ENCODE measurements at regions not wholly inside any gene's neighbourhood (a gene's known extent, or its start where the extent isn't known, plus 50 kb on each side); places are given as distances from the start of the nearest gene placed in this dataset.

- DNase-seq, result no peak
- in situ Hi-C loops (cut with MboI; ENCODE audit: low pct_unique_long_range_greater_than_20kb, low sequenced_read_pairs), result no loop called here
Measured at GRCh38 chr2:56444339-56444738, 260.5 kb downstream of the CCDC85A start.

GRCh38 chr2:56448403-56449001 is 264.7 kb downstream of the CCDC85A start:
- in situ Hi-C loops (cut with MboI; ENCODE audit: low pct_unique_long_range_greater_than_20kb, low sequenced_read_pairs), result no loop called here
- DNase-seq, result no peak

GRCh38 chr2:56449002-56449431 is 265.2 kb downstream of the CCDC85A start:
- DNase-seq, result no peak
- in situ Hi-C loops (cut with MboI; ENCODE audit: low pct_unique_long_range_greater_than_20kb, low sequenced_read_pairs), result no loop called here

- DNase-seq, result no peak
- in situ Hi-C loops (cut with MboI; ENCODE audit: low pct_unique_long_range_greater_than_20kb, low sequenced_read_pairs), result no loop called here
Measured at GRCh38 chr2:56449449-56449860, 265.7 kb downstream of the CCDC85A start.

- no peak for DNase-seq
- in situ Hi-C loops (cut with MboI; ENCODE audit: low pct_unique_long_range_greater_than_20kb, low sequenced_read_pairs), result no loop called here
Measured at GRCh38 chr2:56450047-56450446, 266.3 kb downstream of the CCDC85A start.

GRCh38 chr2:56450772-56451171 is 267.0 kb downstream of the CCDC85A start:
- no peak for DNase-seq
- in situ Hi-C loops (cut with MboI; ENCODE audit: low pct_unique_long_range_greater_than_20kb, low sequenced_read_pairs), result no loop called here

- in situ Hi-C loops (cut with MboI; ENCODE audit: low pct_unique_long_range_greater_than_20kb, low sequenced_read_pairs), result no loop called here
- no peak for DNase-seq
Measured at GRCh38 chr2:56455642-56456041, 271.9 kb downstream of the CCDC85A start.

GRCh38 chr2:56456791-56457190 is 273.0 kb downstream of the CCDC85A start:
- in situ Hi-C loops (cut with MboI; ENCODE audit: low pct_unique_long_range_greater_than_20kb, low sequenced_read_pairs), result no loop called here
- no peak for DNase-seq

- in situ Hi-C loops (cut with MboI; ENCODE audit: low pct_unique_long_range_greater_than_20kb, low sequenced_read_pairs), result no loop called here
- no peak for DNase-seq
Measured at GRCh38 chr2:56460508-56460907, 276.7 kb downstream of the CCDC85A start.

- DNase-seq, result no peak
- in situ Hi-C loops (cut with MboI; ENCODE audit: low pct_unique_long_range_greater_than_20kb, low sequenced_read_pairs), result no loop called here
Measured at GRCh38 chr2:56464066-56464465, 280.3 kb downstream of the CCDC85A start.

GRCh38 chr2:56464613-56465012 is 280.8 kb downstream of the CCDC85A start:
- in situ Hi-C loops (cut with MboI; ENCODE audit: low pct_unique_long_range_greater_than_20kb, low sequenced_read_pairs), result no loop called here

GRCh38 chr2:56465491-56465890 is 281.7 kb downstream of the CCDC85A start:
- DNase-seq, result no peak
- in situ Hi-C loops (cut with MboI; ENCODE audit: low pct_unique_long_range_greater_than_20kb, low sequenced_read_pairs), result no loop called here

More at GRCh38 chr2:56464613-56465012, 280.8 kb downstream of the CCDC85A start:
- DNase-seq, result no peak

GRCh38 chr2:56473524-56473923 is 289.7 kb downstream of the CCDC85A start:
- DNase-seq, result no peak
- in situ Hi-C loops (cut with MboI; ENCODE audit: low pct_unique_long_range_greater_than_20kb, low sequenced_read_pairs), result no loop called here

- DNase-seq, result no peak
- in situ Hi-C loops (cut with MboI; ENCODE audit: low pct_unique_long_range_greater_than_20kb, low sequenced_read_pairs), result no loop called here
Measured at GRCh38 chr2:56474412-56475158, 290.8 kb downstream of the CCDC85A start.

GRCh38 chr2:56475191-56475590 is 291.4 kb downstream of the CCDC85A start:
- in situ Hi-C loops (cut with MboI; ENCODE audit: low pct_unique_long_range_greater_than_20kb, low sequenced_read_pairs), result no loop called here
- no peak for DNase-seq

- in situ Hi-C loops (cut with MboI; ENCODE audit: low pct_unique_long_range_greater_than_20kb, low sequenced_read_pairs), result no loop called here
- DNase-seq, result no peak
Measured at GRCh38 chr2:56476509-56477071, 292.8 kb downstream of the CCDC85A start.

GRCh38 chr2:56478027-56478426 is 294.2 kb downstream of the CCDC85A start:
- in situ Hi-C loops (cut with MboI; ENCODE audit: low pct_unique_long_range_greater_than_20kb, low sequenced_read_pairs), result no loop called here

GRCh38 chr2:56483081-56483480 is 299.3 kb downstream of the CCDC85A start:
- in situ Hi-C loops (cut with MboI; ENCODE audit: low pct_unique_long_range_greater_than_20kb, low sequenced_read_pairs), result no loop called here
- DNase-seq, result no peak

More at GRCh38 chr2:56478027-56478426, 294.2 kb downstream of the CCDC85A start:
- DNase-seq, result no peak

GRCh38 chr2:56484906-56485305 is 301.1 kb downstream of the CCDC85A start:
- no peak for DNase-seq
- in situ Hi-C loops (cut with MboI; ENCODE audit: low pct_unique_long_range_greater_than_20kb, low sequenced_read_pairs), result no loop called here

- in situ Hi-C loops (cut with MboI; ENCODE audit: low pct_unique_long_range_greater_than_20kb, low sequenced_read_pairs), result no loop called here
- DNase-seq, result no peak
Measured at GRCh38 chr2:56500317-56500716, 316.5 kb downstream of the CCDC85A start.
